SK-N-SH (cell line): ENCODE measurements at regions not wholly inside any gene's neighbourhood (a gene's known extent, or its start where the extent isn't known, plus 50 kb on each side); places are given as distances from the start of the nearest gene placed in this dataset.

Experiments
- CTCF ChIA-PET: fragments of 300-600, 350-600 bp; formaldehyde crosslinking; extraction: SDS; loops from one replicate; lab custom pipeline; 2021; lab: Yijun Ruan, JAX
- POLR2A ChIA-PET: fragments of 350-600 bp; sonication (Branson Sonifier 250); formaldehyde crosslinking; extraction: SDS; loops from one replicate; lab custom pipeline; 2020; ENCODE audit warnings: antibody characterized with exemption, inconsistent platforms; lab: Yijun Ruan, JAX
- DNase-seq: peaks from one replicate; pipeline ENCODE4 v3.0.0; 2012
- H2AFZ ChIP-seq: fragments of 200-600 bp; sonication (generic); 2 replicates; pipeline ENCODE4 v1.8.1; 2016; ENCODE audit warnings: antibody characterized with exemption, mild to moderate bottlenecking, low read depth
- H3F3A ChIP-seq: fragments of 200-600 bp; sonication (generic); replicated peaks from 2 replicates; pipeline ENCODE3; 2016; ENCODE audit warnings: antibody characterized with exemption, mild to moderate bottlenecking; ENCODE audit not compliant: insufficient read depth
- H3K27ac ChIP-seq, 2 experiments: fragments of 200-500 bp in 1 of 2; fragments of 200-600 bp in 1 of 2; sonication (Bioruptor generic) in 1 of 2; sonication (generic), shearing (Covaris generic) in 1 of 2; 2 replicates each; pipeline versions ENCODE4 v1.5.1 to v1.6.1; 2014 to 2016; ENCODE audit warnings: low read depth in 2 of 2, inconsistent platforms in 1 of 2, low read length in 1 of 2, mild to moderate bottlenecking in 1 of 2, mixed read lengths in 1 of 2
- H3K27me3 ChIP-seq: fragments of 200-600 bp; sonication (generic), shearing (Covaris generic); 2 replicates; pipeline ENCODE4 v1.6.1; 2016; ENCODE audit warnings: mixed run types; ENCODE audit not compliant: insufficient read depth
- H3K36me3 ChIP-seq, 2 experiments: fragments of 200-500 bp in 1 of 2; fragments of 200-600 bp in 1 of 2; sonication (Bioruptor generic) in 1 of 2; sonication (generic) in 1 of 2; replicated peaks in 1 of 2; 2 replicates each; pipeline versions ENCODE3 to v1.5.1; 2014 to 2016; ENCODE audit warnings: low read length in 1 of 2, mild to moderate bottlenecking in 1 of 2; ENCODE audit not compliant: insufficient read depth in 2 of 2, control insufficient read depth in 1 of 2
- H3K4me1 ChIP-seq, 2 experiments: fragments of 200-500 bp in 1 of 2; fragments of 200-600 bp in 1 of 2; sonication (Bioruptor generic) in 1 of 2; sonication (generic), shearing (Covaris generic) in 1 of 2; 2 replicates each; pipeline versions ENCODE4 v1.5.1 to v1.6.1; 2014 to 2016; ENCODE audit warnings: low read depth in 1 of 2, low read length in 1 of 2, mixed run types in 1 of 2; ENCODE audit not compliant: insufficient read depth in 2 of 2, control insufficient read depth in 1 of 2
- H3K4me2 ChIP-seq: fragments of 200-600 bp; sonication (generic), shearing (Covaris generic); 2 replicates; pipeline ENCODE4 v1.6.1; 2017; ENCODE audit warnings: mixed run types
- H3K4me3 ChIP-seq, 2 experiments: fragments of 200-500 bp in 1 of 2; fragments of 200-600 bp in 1 of 2; sonication (Bioruptor generic) in 1 of 2; sonication (generic), shearing (Covaris generic) in 1 of 2; 2 replicates each; pipeline versions ENCODE4 v1.5.1 to v1.8.1; 2014 to 2016; ENCODE audit warnings: low read depth in 2 of 2, inconsistent platforms in 1 of 2, low read length in 1 of 2, mild to moderate bottlenecking in 1 of 2, mixed read lengths in 1 of 2, moderate library complexity in 1 of 2
- H3K79me2 ChIP-seq: fragments of 200-600 bp; sonication (generic); 2 replicates; pipeline ENCODE4 v1.8.1; 2017; ENCODE audit warnings: mild to moderate bottlenecking; ENCODE audit not compliant: insufficient read depth
- H3K9ac ChIP-seq: fragments of 200-600 bp; sonication (generic); 2 replicates; pipeline ENCODE4 v1.6.1; 2017; ENCODE audit warnings: mixed run types
- H3K9me2 ChIP-seq: fragments of 200-600 bp; sonication (generic); 2 replicates; pipeline ENCODE4 v1.6.1; 2017; ENCODE audit warnings: mixed run types
- H3K9me3 ChIP-seq: fragments of 200-600 bp; sonication (generic); 2 replicates; pipeline ENCODE4 v1.6.1; 2017; ENCODE audit warnings: mixed run types, mild to moderate bottlenecking, moderate library complexity
- H4K20me1 ChIP-seq: fragments of 200-600 bp; sonication (generic); 2 replicates; pipeline ENCODE4 v1.6.1; 2017; ENCODE audit warnings: mild to moderate bottlenecking, mixed run types; ENCODE audit not compliant: insufficient read depth
- CHD2 ChIP-seq: fragments of 150-350 bp; IDR thresholded peaks from 2 replicates; pipeline ENCODE4 v1.6.1; 2018; ENCODE audit warnings: low read length; ENCODE audit not compliant: partially characterized antibody
- ELF1 ChIP-seq: IDR thresholded peaks from 2 replicates; pipeline ENCODE4 v1.4.0; 2012
- EZH2phosphoT487 ChIP-seq: fragments of 200-600 bp; sonication (generic); IDR thresholded peaks from 2 replicates; pipeline ENCODE4 v1.6.1; 2017; ENCODE audit warnings: low read depth, mixed run types, mild to moderate bottlenecking, antibody characterized with exemption, moderate library complexity, borderline replicate concordance
- FOXJ3 ChIP-seq: sonication (generic); formaldehyde crosslinking; IDR thresholded peaks from 2 replicates; pipeline ENCODE4 v1.5.1; 2020; ENCODE audit warnings: mild to moderate bottlenecking, missing genetic modification reagents
- GABPA ChIP-seq: IDR thresholded peaks from 2 replicates; pipeline ENCODE4 v1.4.0; 2012; ENCODE audit warnings: low read depth, mild to moderate bottlenecking
- GATA2 ChIP-seq: sonication (generic); formaldehyde crosslinking; IDR thresholded peaks from 2 replicates; pipeline ENCODE4 v1.5.0; 2020; ENCODE audit warnings: mild to moderate bottlenecking, missing genetic modification reagents
- NFIC ChIP-seq: IDR thresholded peaks from 2 replicates; pipeline ENCODE4 v1.4.0; 2012; ENCODE audit warnings: borderline replicate concordance
- NRF1 ChIP-seq: IDR thresholded peaks from 2 replicates; pipeline ENCODE4 v1.6.1; 2012; ENCODE audit warnings: low read depth, mild to moderate bottlenecking, low read length
- POLR2AphosphoS5 ChIP-seq: IDR thresholded peaks from 2 replicates; pipeline ENCODE4 v1.6.1; 2012; ENCODE audit warnings: low read depth, low read length
- RAD21 ChIP-seq: IDR thresholded peaks from 2 replicates; pipeline ENCODE4 v1.6.1; 2012; ENCODE audit warnings: mild to moderate bottlenecking, low read length
- RFX5 ChIP-seq: IDR thresholded peaks from 2 replicates; pipeline ENCODE4 v1.6.1; 2012; ENCODE audit warnings: mild to moderate bottlenecking, improper control_type of control experiment, low read length
- RXRA ChIP-seq: IDR thresholded peaks from 2 replicates; pipeline ENCODE4 v1.4.0; 2012; ENCODE audit warnings: low read depth, mild to moderate bottlenecking, borderline replicate concordance
- SIN3A ChIP-seq: IDR thresholded peaks from 2 replicates; pipeline ENCODE4 v1.6.1; 2012; ENCODE audit warnings: low read depth, mild to moderate bottlenecking, low read length, moderate library complexity, borderline replicate concordance
- SMC3 ChIP-seq: IDR thresholded peaks from 2 replicates; pipeline ENCODE4 v1.6.1; 2012; ENCODE audit warnings: low read depth, low read length, improper control_type of control experiment
- TAF1 ChIP-seq: IDR thresholded peaks from 2 replicates; pipeline ENCODE4 v1.6.1; 2012; ENCODE audit warnings: low read depth, mild to moderate bottlenecking, low read length, moderate library complexity, borderline replicate concordance
- TEAD4 ChIP-seq: IDR thresholded peaks from 2 replicates; pipeline ENCODE4 v1.4.0; 2012; ENCODE audit warnings: mild to moderate bottlenecking, borderline replicate concordance; ENCODE audit not compliant: insufficient read depth
- YY1 ChIP-seq: IDR thresholded peaks from 2 replicates; pipeline ENCODE4 v1.4.0; 2012; ENCODE audit warnings: low read depth, mild to moderate bottlenecking
- WGBS: methylation state at CpG from one replicate; pipeline ENCODE4 v1.1.6; 2017; ENCODE audit warnings: low lambda C conversion rate; 5-methylcytosine and 5-hydroxymethylcytosine counted together
- TF ChIP-seq, protein P1 (sequence below): fragments of 150-350 bp; IDR thresholded peaks from 2 replicates; pipeline ENCODE4 v1.6.1; 2017; ENCODE audit warnings: antibody characterized with exemption, low read length, low read depth, borderline replicate concordance
- TF ChIP-seq, protein P2 (sequence below): IDR thresholded peaks from 2 replicates; pipeline ENCODE4 v1.4.0; 2012; ENCODE audit warnings: low read depth, borderline replicate concordance
- TF ChIP-seq, protein P3 (sequence below): fragments of 150-350 bp; IDR thresholded peaks from 2 replicates; pipeline ENCODE4 v1.6.1; 2016; ENCODE audit warnings: mild to moderate bottlenecking, low read depth, low read length

DNA sequence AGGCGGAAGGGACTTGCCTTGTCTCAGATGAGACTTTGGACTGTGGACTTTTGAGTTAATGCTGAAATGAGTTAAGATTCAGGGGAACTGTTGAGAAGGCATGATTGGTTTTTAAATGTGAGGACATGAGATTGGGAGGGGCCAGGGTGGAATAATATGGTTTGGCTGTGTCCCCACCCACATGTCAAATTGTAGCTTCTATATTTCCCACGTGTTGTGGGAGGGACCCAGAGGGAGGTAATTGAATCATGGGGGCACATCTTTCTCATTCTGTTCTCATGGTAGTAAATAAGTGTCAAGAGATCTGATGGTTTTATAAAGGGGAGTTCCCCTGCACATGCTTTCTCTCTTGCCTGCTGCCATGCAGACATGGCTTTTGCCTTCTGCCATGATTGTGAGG, 89.2 kb downstream of the CGGBP1 start:
- no peaks in the 10 kb centered on the region for H3K9me2 ChIP-seq
- H4K20me1 ChIP-seq = no peaks in the 10 kb centered on the region
- no peaks in the 10 kb centered on the region for H3K36me3 ChIP-seq
- H3K27ac ChIP-seq = no peak overlapping the region
- H3F3A ChIP-seq = no peaks in the 10 kb centered on the region
- POLR2A ChIA-PET = no interaction called here
- WGBS = 5% methylated on average over 2 of the region's 2 CpGs
- H3K79me2 ChIP-seq = no peaks in the 10 kb centered on the region
- no peak overlapping the region for H3K9ac ChIP-seq
- H3K9me3 ChIP-seq = no peaks in the 10 kb centered on the region
- TF ChIP-seq, protein P1, sequence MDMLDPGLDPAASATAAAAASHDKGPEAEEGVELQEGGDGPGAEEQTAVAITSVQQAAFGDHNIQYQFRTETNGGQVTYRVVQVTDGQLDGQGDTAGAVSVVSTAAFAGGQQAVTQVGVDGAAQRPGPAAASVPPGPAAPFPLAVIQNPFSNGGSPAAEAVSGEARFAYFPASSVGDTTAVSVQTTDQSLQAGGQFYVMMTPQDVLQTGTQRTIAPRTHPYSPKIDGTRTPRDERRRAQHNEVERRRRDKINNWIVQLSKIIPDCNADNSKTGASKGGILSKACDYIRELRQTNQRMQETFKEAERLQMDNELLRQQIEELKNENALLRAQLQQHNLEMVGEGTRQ = no peak
- TF ChIP-seq SMC3 (no peak), TEAD4 (no peak), RXRA (no peak), POLR2AphosphoS5 (no peak), EZH2phosphoT487 (no peak), TAF1 (no peak), RFX5 (no peak), CHD2 (no peak)
- TF ChIP-seq, protein P2, sequence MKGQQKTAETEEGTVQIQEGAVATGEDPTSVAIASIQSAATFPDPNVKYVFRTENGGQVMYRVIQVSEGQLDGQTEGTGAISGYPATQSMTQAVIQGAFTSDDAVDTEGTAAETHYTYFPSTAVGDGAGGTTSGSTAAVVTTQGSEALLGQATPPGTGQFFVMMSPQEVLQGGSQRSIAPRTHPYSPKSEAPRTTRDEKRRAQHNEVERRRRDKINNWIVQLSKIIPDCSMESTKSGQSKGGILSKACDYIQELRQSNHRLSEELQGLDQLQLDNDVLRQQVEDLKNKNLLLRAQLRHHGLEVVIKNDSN = no peak
- H3K27me3 ChIP-seq = 0 out of 2 replicates have a peak, but pooled peaks cover 5% of the 10 kb centered on the region
- no peak overlapping the region for H2AFZ ChIP-seq
- H3K4me3 ChIP-seq = no peak overlapping the region
- CTCF ChIA-PET = no interaction called here
- no peak for DNase-seq
- no peak overlapping the region for H3K4me2 ChIP-seq
- H3K4me1 ChIP-seq = no peaks in the 10 kb centered on the region; a peak in 1 of 4 replicates

DNA sequence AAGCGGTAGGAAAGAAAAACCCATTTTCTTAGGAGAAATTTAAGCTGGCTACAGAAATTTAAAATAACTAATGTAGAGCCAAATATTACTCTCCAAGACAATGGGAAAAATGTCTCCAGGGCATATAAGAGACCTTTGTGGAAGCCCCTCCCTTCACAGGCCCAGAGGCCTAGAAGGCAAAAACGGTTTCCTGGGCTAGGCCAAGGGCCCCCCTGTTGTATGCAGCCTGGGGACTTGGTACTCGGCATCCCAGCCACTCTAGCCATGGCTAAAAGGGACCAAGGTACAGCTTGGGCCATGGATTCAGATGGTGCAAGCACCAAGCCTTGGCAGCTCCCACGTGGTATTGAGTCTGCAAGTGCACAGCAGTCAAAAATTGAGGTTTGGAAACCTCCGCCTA, 90.1 kb downstream of the CGGBP1 start:
- Histone ChIP-seq H3K9me3 (no peaks in the 10 kb centered on the region), H3K4me2 (no peak overlapping the region), H3K36me3 (no peaks in the 10 kb centered on the region), H3K9ac (no peak overlapping the region), H3K27ac (no peak overlapping the region), H3K4me1 (no peaks in the 10 kb centered on the region), H2AFZ (no peak overlapping the region), H3F3A (no peaks in the 10 kb centered on the region), H3K4me3 (no peak overlapping the region), H3K79me2 (no peaks in the 10 kb centered on the region), H3K9me2 (no peaks in the 10 kb centered on the region), H3K27me3 (0 out of 2 replicates have a peak, but pooled peaks cover under 1% of the 10 kb centered on the region), H4K20me1 (no peaks in the 10 kb centered on the region)
- ChIA-PET CTCF (no interaction called here), POLR2A (no interaction called here)
- TF ChIP-seq POLR2AphosphoS5 (no peak), FOXJ3 (CRISPR knock-in tag) (no peak), SIN3A (no peak), YY1 (no peak), NRF1 (no peak), RAD21 (no peak), GABPA (no peak), GATA2 (no peak), NFIC (no peak), ELF1 (no peak)
- TF ChIP-seq, protein P2 = no peak
- TF ChIP-seq, protein P3, sequence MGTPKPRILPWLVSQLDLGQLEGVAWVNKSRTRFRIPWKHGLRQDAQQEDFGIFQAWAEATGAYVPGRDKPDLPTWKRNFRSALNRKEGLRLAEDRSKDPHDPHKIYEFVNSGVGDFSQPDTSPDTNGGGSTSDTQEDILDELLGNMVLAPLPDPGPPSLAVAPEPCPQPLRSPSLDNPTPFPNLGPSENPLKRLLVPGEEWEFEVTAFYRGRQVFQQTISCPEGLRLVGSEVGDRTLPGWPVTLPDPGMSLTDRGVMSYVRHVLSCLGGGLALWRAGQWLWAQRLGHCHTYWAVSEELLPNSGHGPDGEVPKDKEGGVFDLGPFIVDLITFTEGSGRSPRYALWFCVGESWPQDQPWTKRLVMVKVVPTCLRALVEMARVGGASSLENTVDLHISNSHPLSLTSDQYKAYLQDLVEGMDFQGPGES = no peak
- no peak for DNase-seq
- WGBS = 25% methylated on average over 4 of the region's 5 CpGs
